ENCODE measurements at regions not wholly inside any gene's neighbourhood (a gene's known extent, or its start where the extent isn't known, plus 50 kb on each side); places are given as distances from the start of the nearest gene placed in this dataset.

DNA sequence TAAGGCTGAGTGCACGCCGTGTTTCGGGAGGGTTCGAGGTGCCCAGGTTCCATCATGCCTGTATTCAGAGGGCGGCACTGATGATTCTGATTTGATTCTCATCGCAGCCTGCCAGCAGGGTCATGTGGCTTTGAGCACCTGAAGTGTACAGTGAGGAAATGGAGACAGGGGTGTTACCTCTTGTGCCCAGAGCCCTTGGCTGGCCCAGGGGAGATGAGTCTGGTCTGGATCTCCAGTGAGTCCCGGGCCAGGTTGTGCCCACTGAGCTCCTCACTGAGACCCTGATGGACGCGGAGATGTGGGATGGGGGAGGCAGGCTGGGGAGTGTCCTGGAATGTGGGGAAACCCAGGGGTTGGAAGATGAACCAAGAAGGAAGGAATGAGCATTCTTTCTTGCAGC, 54.7 kb downstream of the GADD45G start:
- Histone ChIP-seq H3K27me3 (ENCODE audit: insufficient read depth, low read length) (peaks cover 8% of the 10 kb centered on the region; the same call in 1 of the 2 replicates), H3K4me1 (ENCODE audit: control insufficient read depth in 1 of 2, insufficient read depth in 2 of 2, low read length in 2 of 2) (peaks cover 4 to 8% of the 10 kb centered on the region in 2 experiments; a peak in 2 of 4 replicates), H4K20me1 (ENCODE audit: insufficient read depth) (no peaks in the 10 kb centered on the region), H3K9ac (ENCODE audit: low read length) (no peak overlapping the region), H3K79me2 (ENCODE audit: insufficient read depth, low read length) (no peaks in the 10 kb centered on the region), H3K4me3 (replicated peaks in 1 of 2; ENCODE audit: low read depth in 1 of 2, low read length in 2 of 2) (no peak overlapping the region), H2AFZ (ENCODE audit: low read depth, low read length, poor library complexity, severe bottlenecking) (no peak overlapping the region), H3K27ac (ENCODE audit: low read depth, low read length) (no peak overlapping the region), H3K36me3 (ENCODE audit: control insufficient read depth in 1 of 2, insufficient read depth in 2 of 2, low read length in 2 of 2) (no peaks in the 10 kb centered on the region), H3K9me3 (ENCODE audit: control insufficient read depth in 1 of 2, insufficient read depth in 1 of 2, low read depth in 1 of 2, low read length in 2 of 2) (no peaks in the 10 kb centered on the region), H3K4me2 (ENCODE audit: low read length) (no peak overlapping the region), H3K9me2 (ENCODE audit: insufficient read depth) (no peaks in the 10 kb centered on the region)
- intact Hi-C loops (cut with micrococcal nuclease): no loop called here
- RAD21 ChIA-PET (ENCODE audit: low non-redundant PET in 1 of 2, low total read pairs in 2 of 2, uncharacterized antibody in 2 of 2, unreplicated experiment in 2 of 2): no interaction called here
- CTCF ChIA-PET: no interaction called here
- no peak for ATAC-seq
- BruUV-seq (replicated peaks): no TSS peak
- DNase-seq (ENCODE audit: low read depth, low spot score): no peak
- TF ChIP-seq JUND (IDR thresholded peaks at IDR 0.05) (no peak), EZH2phosphoT487 (IDR thresholded peaks at IDR 0.05; ENCODE audit: borderline replicate concordance) (no peak), SP1 (IDR thresholded peaks at IDR 0.05; ENCODE audit: low read depth) (no peak), SIN3A (IDR thresholded peaks at IDR 0.05; ENCODE audit: low read depth) (no peak), ELF1 (IDR thresholded peaks at IDR 0.05; ENCODE audit: borderline replicate concordance, low read depth) (no peak), EZH2 (IDR thresholded peaks at IDR 0.05) (no peak), POLR2AphosphoS5 (IDR thresholded peaks at IDR 0.05; ENCODE audit: low read depth, low read length) (no peak), YY1 (IDR thresholded peaks at IDR 0.05; ENCODE audit: extremely low read depth, insufficient replicate concordance, low read depth, low read length) (no peak), ZFX (IDR thresholded peaks at IDR 0.05) (no peak), TCF7L2 (IDR thresholded peaks at IDR 0.05; ENCODE audit: borderline replicate concordance, extremely low read depth, insufficient read depth, insufficient read length) (no peak), CEBPB (IDR thresholded peaks at IDR 0.05; ENCODE audit: low read depth) (no peak), CBX3 (IDR thresholded peaks at IDR 0.05; ENCODE audit: low read depth) (no peak), RAD21 (IDR thresholded peaks at IDR 0.05; ENCODE audit: low read depth) (no peak), FOSL1 (IDR thresholded peaks at IDR 0.05; ENCODE audit: low read depth) (no peak), POLR2A (IDR thresholded peaks at IDR 0.05; ENCODE audit: borderline replicate concordance, extremely low read depth, insufficient read depth, insufficient read length) (no peak)
- TF ChIP-seq, protein P1, sequence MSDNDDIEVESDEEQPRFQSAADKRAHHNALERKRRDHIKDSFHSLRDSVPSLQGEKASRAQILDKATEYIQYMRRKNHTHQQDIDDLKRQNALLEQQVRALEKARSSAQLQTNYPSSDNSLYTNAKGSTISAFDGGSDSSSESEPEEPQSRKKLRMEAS (IDR thresholded peaks at IDR 0.05): no peak
- TF ChIP-seq, protein P2, sequence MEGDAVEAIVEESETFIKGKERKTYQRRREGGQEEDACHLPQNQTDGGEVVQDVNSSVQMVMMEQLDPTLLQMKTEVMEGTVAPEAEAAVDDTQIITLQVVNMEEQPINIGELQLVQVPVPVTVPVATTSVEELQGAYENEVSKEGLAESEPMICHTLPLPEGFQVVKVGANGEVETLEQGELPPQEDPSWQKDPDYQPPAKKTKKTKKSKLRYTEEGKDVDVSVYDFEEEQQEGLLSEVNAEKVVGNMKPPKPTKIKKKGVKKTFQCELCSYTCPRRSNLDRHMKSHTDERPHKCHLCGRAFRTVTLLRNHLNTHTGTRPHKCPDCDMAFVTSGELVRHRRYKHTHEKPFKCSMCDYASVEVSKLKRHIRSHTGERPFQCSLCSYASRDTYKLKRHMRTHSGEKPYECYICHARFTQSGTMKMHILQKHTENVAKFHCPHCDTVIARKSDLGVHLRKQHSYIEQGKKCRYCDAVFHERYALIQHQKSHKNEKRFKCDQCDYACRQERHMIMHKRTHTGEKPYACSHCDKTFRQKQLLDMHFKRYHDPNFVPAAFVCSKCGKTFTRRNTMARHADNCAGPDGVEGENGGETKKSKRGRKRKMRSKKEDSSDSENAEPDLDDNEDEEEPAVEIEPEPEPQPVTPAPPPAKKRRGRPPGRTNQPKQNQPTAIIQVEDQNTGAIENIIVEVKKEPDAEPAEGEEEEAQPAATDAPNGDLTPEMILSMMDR (IDR thresholded peaks at IDR 0.05 in 2 of 3, conservative IDR thresholded peaks at IDR 0.05 in 1 of 3; ENCODE audit: borderline replicate concordance in 1 of 3, insufficient read depth in 1 of 3, low read depth in 2 of 3, low read length in 2 of 3): no peak
- TF ChIP-seq, protein P3, sequence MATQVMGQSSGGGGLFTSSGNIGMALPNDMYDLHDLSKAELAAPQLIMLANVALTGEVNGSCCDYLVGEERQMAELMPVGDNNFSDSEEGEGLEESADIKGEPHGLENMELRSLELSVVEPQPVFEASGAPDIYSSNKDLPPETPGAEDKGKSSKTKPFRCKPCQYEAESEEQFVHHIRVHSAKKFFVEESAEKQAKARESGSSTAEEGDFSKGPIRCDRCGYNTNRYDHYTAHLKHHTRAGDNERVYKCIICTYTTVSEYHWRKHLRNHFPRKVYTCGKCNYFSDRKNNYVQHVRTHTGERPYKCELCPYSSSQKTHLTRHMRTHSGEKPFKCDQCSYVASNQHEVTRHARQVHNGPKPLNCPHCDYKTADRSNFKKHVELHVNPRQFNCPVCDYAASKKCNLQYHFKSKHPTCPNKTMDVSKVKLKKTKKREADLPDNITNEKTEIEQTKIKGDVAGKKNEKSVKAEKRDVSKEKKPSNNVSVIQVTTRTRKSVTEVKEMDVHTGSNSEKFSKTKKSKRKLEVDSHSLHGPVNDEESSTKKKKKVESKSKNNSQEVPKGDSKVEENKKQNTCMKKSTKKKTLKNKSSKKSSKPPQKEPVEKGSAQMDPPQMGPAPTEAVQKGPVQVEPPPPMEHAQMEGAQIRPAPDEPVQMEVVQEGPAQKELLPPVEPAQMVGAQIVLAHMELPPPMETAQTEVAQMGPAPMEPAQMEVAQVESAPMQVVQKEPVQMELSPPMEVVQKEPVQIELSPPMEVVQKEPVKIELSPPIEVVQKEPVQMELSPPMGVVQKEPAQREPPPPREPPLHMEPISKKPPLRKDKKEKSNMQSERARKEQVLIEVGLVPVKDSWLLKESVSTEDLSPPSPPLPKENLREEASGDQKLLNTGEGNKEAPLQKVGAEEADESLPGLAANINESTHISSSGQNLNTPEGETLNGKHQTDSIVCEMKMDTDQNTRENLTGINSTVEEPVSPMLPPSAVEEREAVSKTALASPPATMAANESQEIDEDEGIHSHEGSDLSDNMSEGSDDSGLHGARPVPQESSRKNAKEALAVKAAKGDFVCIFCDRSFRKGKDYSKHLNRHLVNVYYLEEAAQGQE (IDR thresholded peaks at IDR 0.05; ENCODE audit: low read depth): no peak
- TF ChIP-seq, protein P4, sequence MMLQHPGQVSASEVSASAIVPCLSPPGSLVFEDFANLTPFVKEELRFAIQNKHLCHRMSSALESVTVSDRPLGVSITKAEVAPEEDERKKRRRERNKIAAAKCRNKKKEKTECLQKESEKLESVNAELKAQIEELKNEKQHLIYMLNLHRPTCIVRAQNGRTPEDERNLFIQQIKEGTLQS (IDR thresholded peaks at IDR 0.05): no peak
- POLR2A ChIA-PET: no interaction called here
